ENCODE measurements at regions not wholly inside any gene's neighbourhood (a gene's known extent, or its start where the extent isn't known, plus 50 kb on each side); places are given as distances from the start of the nearest gene placed in this dataset.

DNA sequence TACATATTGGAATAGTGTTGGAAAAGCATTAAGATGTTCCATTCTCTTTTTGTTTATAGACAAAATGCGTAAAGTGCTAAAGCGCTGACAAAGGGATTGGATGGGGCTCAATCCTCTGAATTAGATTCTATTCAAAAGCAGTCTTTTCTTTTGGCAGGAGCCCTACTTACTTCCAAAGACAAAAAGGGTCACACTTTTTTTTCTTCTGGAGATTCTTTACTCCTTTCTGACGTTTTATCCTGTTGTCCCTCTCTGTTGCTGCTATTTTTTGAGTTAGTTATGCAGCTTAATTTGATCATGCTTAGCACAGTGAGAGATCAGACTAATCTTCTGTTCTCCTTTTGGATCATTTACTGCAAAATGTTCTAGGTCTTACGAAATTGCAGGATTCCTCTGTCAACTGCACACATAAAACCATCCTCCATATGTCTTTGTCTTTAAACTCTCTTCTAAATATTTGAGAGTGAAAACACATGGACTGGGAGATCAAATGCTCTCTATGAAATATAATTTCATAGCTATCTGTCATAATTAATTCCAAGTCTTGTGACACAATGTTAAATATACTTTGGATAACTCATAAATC, 656.4 kb upstream of the ADGRL2 start:
- TF ChIP-seq CTCF (IDR thresholded peaks at IDR 0.05; ENCODE audit: control extremely low read depth in 1 of 3, insufficient read depth in 1 of 3, low read depth in 1 of 3, low read length in 3 of 3): no peak
- no peak for TF ChIP-seq JUN (IDR thresholded peaks at IDR 0.05; ENCODE audit: low read depth, low read length)
- TF ChIP-seq POLR2A (IDR thresholded peaks at IDR 0.05; ENCODE audit: control extremely low read depth in 1 of 2, low read depth in 2 of 2, low read length in 2 of 2): no peak

Measured in H1 (cell line).